Smooth muscle cell of the brain vasculature (primary cell): ENCODE measurements at regions not wholly inside any gene's neighbourhood (a gene's known extent, or its start where the extent isn't known, plus 50 kb on each side); places are given as distances from the start of the nearest gene placed in this dataset.

Experiments
- DNase-seq: peaks from one replicate; pipeline ENCODE4 v3.0.0-alpha.2; 2012; ENCODE audit warnings: low read depth, low spot score

- no peak for DNase-seq
Observed at GRCh38 chr20:23139524-23139923, 53.4 kb upstream of the CD93 start.

- no peak for DNase-seq
Observed at GRCh38 chr20:23138682-23139081, 52.6 kb upstream of the CD93 start.

GRCh38 chr20:23138226-23138625 lies 52.1 kb upstream of the CD93 start:
- DNase-seq: no peak

GRCh38 chr20:23136893-23137745 lies 51.0 kb upstream of the CD93 start:
- DNase-seq: no peak

GRCh38 chr20:23135449-23136420 lies 49.6 kb upstream of the CD93 start:
- DNase-seq: no peak
